ENCODE measurements at regions not wholly inside any gene's neighbourhood (a gene's known extent, or its start where the extent isn't known, plus 50 kb on each side); places are given as distances from the start of the nearest gene placed in this dataset.

- TF ChIP-seq CTCF (IDR thresholded peaks at IDR 0.05): no peak
- no peak for TF ChIP-seq POLR2A (IDR thresholded peaks at IDR 0.05)
These were observed 442.4 kb upstream of the ZNF462 start for GRCh38 chr9:106420511-106420944.

Data from Peyer's patch (tissue), 4 donors.